Ishikawa (cell line): ENCODE measurements at regions not wholly inside any gene's neighbourhood (a gene's known extent, or its start where the extent isn't known, plus 50 kb on each side); places are given as distances from the start of the nearest gene placed in this dataset.

Experiments used
- CEBPB ChIP-seq: IDR thresholded peaks from 2 replicates; pipeline ENCODE4 v1.6.1; 2012
- CREB1 ChIP-seq: IDR thresholded peaks from 2 replicates; pipeline ENCODE4 v1.6.1; 2012; ENCODE audit warnings: low read depth
- EGR1 ChIP-seq: IDR thresholded peaks from 2 replicates; pipeline ENCODE4 v1.6.1; 2012
- EP300 ChIP-seq: IDR thresholded peaks from 2 replicates; pipeline ENCODE4 v1.6.1; 2012; ENCODE audit warnings: borderline replicate concordance
- FOXM1 ChIP-seq: IDR thresholded peaks from 2 replicates; pipeline ENCODE4 v1.6.1; 2012; ENCODE audit warnings: low read depth, borderline replicate concordance
- NFIC ChIP-seq: IDR thresholded peaks from 2 replicates; pipeline ENCODE4 v1.6.1; 2012
- RAD21 ChIP-seq: IDR thresholded peaks from 2 replicates; pipeline ENCODE4 v1.6.1; 2012; ENCODE audit warnings: low read depth
- TAF1 ChIP-seq: IDR thresholded peaks from 2 replicates; pipeline ENCODE4 v1.6.1; 2012; ENCODE audit warnings: low read depth, mild to moderate bottlenecking
- TCF12 ChIP-seq: IDR thresholded peaks from 2 replicates; pipeline ENCODE4 v1.6.1; 2012; ENCODE audit warnings: low read depth
- TEAD4 ChIP-seq: IDR thresholded peaks from 2 replicates; pipeline ENCODE4 v1.6.1; 2012
- YY1 ChIP-seq: IDR thresholded peaks from 2 replicates; pipeline ENCODE4 v1.6.1; 2012; ENCODE audit warnings: low read depth
- ZBTB7A ChIP-seq: IDR thresholded peaks from 2 replicates; pipeline ENCODE4 v1.6.1; 2012; ENCODE audit warnings: low read depth
- TF ChIP-seq, protein P1 (sequence below): IDR thresholded peaks from 2 replicates; pipeline ENCODE4 v1.6.1; 2012; ENCODE audit warnings: low read depth, mild to moderate bottlenecking
- TF ChIP-seq, protein P2 (sequence below): IDR thresholded peaks from 2 replicates; pipeline ENCODE4 v1.6.1; 2012
- TF ChIP-seq, protein P3 (sequence below): IDR thresholded peaks from 2 replicates; pipeline ENCODE4 v1.6.1; 2012

DNA sequence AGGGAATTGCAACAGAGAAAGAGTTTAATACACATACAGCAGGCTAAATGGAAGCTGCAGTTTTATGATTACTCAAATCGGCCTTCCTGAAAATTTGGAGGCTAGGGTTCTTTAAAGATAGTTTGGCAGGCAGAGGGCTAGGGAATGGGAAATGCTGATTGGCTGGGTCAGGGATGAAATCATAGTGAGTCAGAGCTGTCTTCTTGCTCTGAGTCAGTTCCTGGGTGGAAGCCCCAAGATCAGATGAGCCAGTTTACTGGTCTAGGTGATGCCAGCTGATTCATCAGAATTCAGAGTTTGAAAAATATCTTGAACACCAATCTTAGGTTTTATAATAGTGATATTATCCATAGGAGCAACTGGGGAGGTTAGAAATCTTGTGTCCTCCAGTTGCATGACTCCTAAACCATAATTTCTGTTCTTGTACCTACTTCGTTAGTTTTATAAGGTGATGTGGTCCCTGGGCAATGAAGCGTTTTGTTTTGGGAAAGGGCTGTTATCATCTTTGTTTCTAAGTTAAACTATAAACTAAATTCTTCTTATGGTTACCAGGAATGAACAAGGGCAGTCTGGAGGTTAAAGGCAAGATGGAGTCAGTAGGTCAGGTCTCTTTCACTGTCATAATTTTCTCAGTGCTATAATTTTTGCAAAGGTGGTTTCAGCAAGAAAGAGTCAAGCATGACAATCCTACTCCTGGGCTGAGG is 257.8 kb upstream of the CCDC196 start:
- TF ChIP-seq, protein P1, sequence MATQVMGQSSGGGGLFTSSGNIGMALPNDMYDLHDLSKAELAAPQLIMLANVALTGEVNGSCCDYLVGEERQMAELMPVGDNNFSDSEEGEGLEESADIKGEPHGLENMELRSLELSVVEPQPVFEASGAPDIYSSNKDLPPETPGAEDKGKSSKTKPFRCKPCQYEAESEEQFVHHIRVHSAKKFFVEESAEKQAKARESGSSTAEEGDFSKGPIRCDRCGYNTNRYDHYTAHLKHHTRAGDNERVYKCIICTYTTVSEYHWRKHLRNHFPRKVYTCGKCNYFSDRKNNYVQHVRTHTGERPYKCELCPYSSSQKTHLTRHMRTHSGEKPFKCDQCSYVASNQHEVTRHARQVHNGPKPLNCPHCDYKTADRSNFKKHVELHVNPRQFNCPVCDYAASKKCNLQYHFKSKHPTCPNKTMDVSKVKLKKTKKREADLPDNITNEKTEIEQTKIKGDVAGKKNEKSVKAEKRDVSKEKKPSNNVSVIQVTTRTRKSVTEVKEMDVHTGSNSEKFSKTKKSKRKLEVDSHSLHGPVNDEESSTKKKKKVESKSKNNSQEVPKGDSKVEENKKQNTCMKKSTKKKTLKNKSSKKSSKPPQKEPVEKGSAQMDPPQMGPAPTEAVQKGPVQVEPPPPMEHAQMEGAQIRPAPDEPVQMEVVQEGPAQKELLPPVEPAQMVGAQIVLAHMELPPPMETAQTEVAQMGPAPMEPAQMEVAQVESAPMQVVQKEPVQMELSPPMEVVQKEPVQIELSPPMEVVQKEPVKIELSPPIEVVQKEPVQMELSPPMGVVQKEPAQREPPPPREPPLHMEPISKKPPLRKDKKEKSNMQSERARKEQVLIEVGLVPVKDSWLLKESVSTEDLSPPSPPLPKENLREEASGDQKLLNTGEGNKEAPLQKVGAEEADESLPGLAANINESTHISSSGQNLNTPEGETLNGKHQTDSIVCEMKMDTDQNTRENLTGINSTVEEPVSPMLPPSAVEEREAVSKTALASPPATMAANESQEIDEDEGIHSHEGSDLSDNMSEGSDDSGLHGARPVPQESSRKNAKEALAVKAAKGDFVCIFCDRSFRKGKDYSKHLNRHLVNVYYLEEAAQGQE = no peak
- TF ChIP-seq TEAD4 (no peak), CREB1 (no peak), TCF12 (no peak), NFIC (no peak), TAF1 (no peak)
- TF ChIP-seq, protein P2, sequence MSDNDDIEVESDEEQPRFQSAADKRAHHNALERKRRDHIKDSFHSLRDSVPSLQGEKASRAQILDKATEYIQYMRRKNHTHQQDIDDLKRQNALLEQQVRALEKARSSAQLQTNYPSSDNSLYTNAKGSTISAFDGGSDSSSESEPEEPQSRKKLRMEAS = no peak
- TF ChIP-seq, protein P3, sequence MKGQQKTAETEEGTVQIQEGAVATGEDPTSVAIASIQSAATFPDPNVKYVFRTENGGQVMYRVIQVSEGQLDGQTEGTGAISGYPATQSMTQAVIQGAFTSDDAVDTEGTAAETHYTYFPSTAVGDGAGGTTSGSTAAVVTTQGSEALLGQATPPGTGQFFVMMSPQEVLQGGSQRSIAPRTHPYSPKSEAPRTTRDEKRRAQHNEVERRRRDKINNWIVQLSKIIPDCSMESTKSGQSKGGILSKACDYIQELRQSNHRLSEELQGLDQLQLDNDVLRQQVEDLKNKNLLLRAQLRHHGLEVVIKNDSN = no peak

DNA sequence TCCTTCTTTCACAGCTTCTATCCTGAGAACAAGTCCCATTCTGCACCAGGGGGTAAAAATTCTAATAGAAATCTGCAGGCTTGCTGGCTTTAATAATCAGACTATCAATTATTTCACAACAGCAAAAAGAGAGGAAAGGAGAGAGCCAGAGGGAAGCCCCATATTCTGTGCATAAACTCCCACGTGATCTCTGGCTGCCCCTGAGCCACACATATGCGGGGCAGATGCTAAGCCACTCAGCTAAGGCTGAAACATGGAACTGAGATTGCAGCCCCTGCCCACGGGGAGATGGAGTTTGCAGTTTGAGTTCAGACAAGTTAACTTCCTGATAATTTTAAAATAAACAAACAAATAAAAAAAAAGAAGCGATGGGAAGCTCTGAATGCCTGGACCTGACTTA is 254.4 kb upstream of the CCDC196 start:
- TF ChIP-seq YY1 (no peak), CEBPB (no peak), EGR1 (no peak), NFIC (no peak), TAF1 (no peak), FOXM1 (no peak), EP300 (no peak)
- TF ChIP-seq, protein P2 = no peak
- TF ChIP-seq, protein P3 = no peak

DNA sequence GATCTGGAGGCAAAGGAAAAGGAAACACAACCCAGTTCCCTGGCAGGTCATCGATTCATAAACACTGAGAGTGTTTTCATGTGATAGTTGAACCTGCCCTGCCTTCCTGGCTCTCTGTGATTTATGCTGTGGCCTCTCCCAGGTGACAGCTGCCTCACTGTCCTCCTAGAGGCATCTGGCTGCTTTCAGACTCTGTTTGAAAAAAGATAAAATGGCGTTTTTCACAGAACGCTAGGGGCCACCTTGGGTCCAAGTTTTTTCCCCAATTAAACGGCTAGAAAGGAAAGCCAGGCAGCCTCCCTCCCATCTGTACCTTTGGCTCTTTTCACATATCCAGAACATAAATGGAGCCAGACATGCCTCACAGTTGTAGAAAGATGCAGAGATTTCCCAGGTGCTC is 252.6 kb upstream of the CCDC196 start:
- no peak for TF ChIP-seq RAD21
- no peak for TF ChIP-seq EGR1
- no peak for TF ChIP-seq TEAD4

DNA sequence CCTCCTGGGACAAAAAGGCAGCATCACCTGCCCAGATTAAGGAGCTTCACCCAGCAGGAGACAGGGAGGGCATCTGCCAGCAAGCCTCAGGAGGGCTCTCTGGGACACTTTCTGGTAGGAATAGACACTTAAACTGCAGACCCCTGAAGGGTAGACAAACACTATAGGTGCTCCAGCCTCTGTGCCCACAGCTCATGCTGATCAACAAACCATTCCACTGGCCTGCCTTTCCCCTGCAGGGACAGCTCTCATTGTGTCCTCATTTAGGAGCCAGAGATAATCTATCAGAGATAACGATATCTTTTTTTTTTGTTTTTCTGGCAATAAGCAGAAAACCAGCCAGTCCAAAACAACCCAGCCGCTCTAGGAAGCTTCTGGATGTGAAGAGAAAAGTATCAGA is 251.8 kb upstream of the CCDC196 start:
- no peak for TF ChIP-seq EGR1
- no peak for TF ChIP-seq RAD21

DNA sequence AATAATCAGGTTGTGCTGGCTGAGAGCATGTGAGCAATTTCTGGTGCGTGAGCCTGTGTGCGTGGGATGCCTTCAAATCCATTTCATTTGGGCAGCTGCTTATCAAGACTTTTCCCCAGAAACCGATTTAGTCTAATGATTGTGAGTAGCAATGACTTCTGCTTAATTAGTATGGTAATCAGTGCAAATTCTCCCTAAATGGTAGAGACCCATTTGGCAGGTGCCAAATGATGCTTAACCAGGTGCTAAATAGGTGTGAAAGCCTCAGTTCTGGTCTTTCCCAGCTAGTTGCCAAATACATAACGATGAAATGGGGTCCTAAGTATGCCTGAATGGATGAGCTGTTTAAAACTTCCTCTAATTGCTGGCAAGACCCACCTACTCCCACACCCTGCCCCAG is 248.4 kb upstream of the CCDC196 start:
- TF ChIP-seq EGR1 = no peak
- no peak for TF ChIP-seq CEBPB
- no peak for TF ChIP-seq FOXM1
- no peak for TF ChIP-seq TCF12
- no peak for TF ChIP-seq CREB1
- no peak for TF ChIP-seq ZBTB7A
- TF ChIP-seq, protein P3 = no peak
- no peak for TF ChIP-seq EP300
- no peak for TF ChIP-seq YY1
- TF ChIP-seq NFIC = no peak
- TF ChIP-seq RAD21 = no peak
- TF ChIP-seq TAF1 = no peak
- TF ChIP-seq, protein P1 = no peak
- TF ChIP-seq, protein P2 = no peak
- TF ChIP-seq TEAD4 = no peak

DNA sequence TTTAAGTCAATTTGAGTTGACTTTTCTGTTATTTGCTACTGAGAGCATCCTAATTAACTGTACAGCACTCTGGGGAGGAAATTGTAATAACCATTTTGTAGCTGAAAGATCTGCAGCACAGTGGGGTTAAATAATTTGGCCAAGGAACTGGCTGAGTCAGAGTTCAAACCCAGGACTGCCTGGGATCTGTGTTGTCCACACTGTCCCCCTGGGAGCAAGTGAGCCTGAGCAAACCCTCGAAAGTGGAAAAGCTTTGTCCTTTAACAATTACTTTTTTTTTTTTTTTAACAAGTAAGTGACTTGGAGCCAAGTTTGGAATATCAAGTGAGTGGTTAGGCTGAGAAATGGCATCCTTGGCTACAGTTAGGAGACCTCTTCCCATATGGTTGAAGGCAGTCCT is 247.2 kb upstream of the CCDC196 start:
- TF ChIP-seq NFIC (no peak), TAF1 (no peak), YY1 (no peak)
- TF ChIP-seq, protein P3 = no peak
